Thymus (tissue), 11 donors: ENCODE measurements at regions not wholly inside any gene's neighbourhood (a gene's known extent, or its start where the extent isn't known, plus 50 kb on each side); places are given as distances from the start of the nearest gene placed in this dataset.
"Not testable (repeated sequence)": the region's sequence is repeated elsewhere in the genome, so short reads cannot be mapped to it uniquely, and the experiment has no call there.

Experiments used
- DNase-seq, 9 donors: peaks; one replicate each; pipeline ENCODE4 v3.0.0-alpha.2; 2013; ENCODE audit warnings: low spot score in 9 of 9, low read depth in 6 of 9, missing footprints in 1 of 9
- H3K27ac ChIP-seq, 2 donors: one replicate each; pipeline ENCODE4 v1.5.1; 2013; ENCODE audit warnings: control low read depth in 1 of 2, low read depth in 1 of 2, low read length in 1 of 2, mild to moderate bottlenecking in 1 of 2, moderate library complexity in 1 of 2
- H3K27me3 ChIP-seq, 2 donors: one replicate each; pipeline ENCODE4 v1.5.1; 2013; ENCODE audit warnings: low read length in 1 of 2; ENCODE audit not compliant: control insufficient read depth in 2 of 2, insufficient read depth in 1 of 2
- H3K36me3 ChIP-seq, 2 donors: one replicate each; pipeline ENCODE4 v1.5.1; 2013; ENCODE audit warnings: low read length in 1 of 2, mild to moderate bottlenecking in 1 of 2, moderate library complexity in 1 of 2; ENCODE audit not compliant: control insufficient read depth in 2 of 2, insufficient read depth in 2 of 2
- H3K4me1 ChIP-seq, 2 donors: one replicate each; pipeline ENCODE4 v1.5.1; 2013; ENCODE audit warnings: low read length in 2 of 2; ENCODE audit not compliant: control insufficient read depth in 2 of 2, insufficient read depth in 2 of 2
- H3K4me3 ChIP-seq, 2 donors: one replicate each; pipeline ENCODE4 v1.5.1; 2013; ENCODE audit warnings: low read length in 2 of 2, control low read depth in 1 of 2, mild to moderate bottlenecking in 1 of 2
- H3K9me3 ChIP-seq, 2 donors: one replicate each; pipeline ENCODE4 v1.5.1; 2013; ENCODE audit warnings: low read length in 1 of 2, mild to moderate bottlenecking in 1 of 2; ENCODE audit not compliant: control insufficient read depth in 2 of 2, insufficient read depth in 1 of 2
- WGBS: extraction: QIAGEN DNeasy Blood & Tissue Kit; methylation state at CpG from one replicate; pipeline ENCODE4 v1.1.7; 2013; 5-methylcytosine and 5-hydroxymethylcytosine counted together
- donor health status: healthy.

- no peak overlapping the region for H3K27ac ChIP-seq
- over 99% methylated on average over 4 of the region's 4 CpGs for WGBS
- H3K9me3 ChIP-seq: no peaks in the 10 kb centered on the region
- no peak overlapping the region for H3K4me3 ChIP-seq
- no peaks in the 10 kb centered on the region for H3K27me3 ChIP-seq
- peaks cover 5 to 10% of the 10 kb centered on the region in 2 donors for H3K4me1 ChIP-seq
- no peaks in the 10 kb centered on the region for H3K36me3 ChIP-seq
- DNase-seq: no peak
Observed at GRCh38 chr10:4150676-4151075, 365.7 kb upstream of the KLF6 start.

- H3K9me3 ChIP-seq, H3K36me3 ChIP-seq, H3K4me3 ChIP-seq, DNase-seq, H3K27me3 ChIP-seq, H3K27ac ChIP-seq: not testable (repeated sequence)
- WGBS: 98% methylated on average over 14 of the region's 14 CpGs
- H3K4me1 ChIP-seq: peaks cover 5 to 10% of the 10 kb centered on the region in 2 donors
Observed at GRCh38 chr10:4149460-4149859, 364.5 kb upstream of the KLF6 start.

- Histone ChIP-seq H3K4me1 (no peaks in the 10 kb centered on the region), H3K27ac (no peak overlapping the region), H3K36me3 (no peaks in the 10 kb centered on the region), H3K9me3 (no peaks in the 10 kb centered on the region), H3K4me3 (no peak overlapping the region), H3K27me3 (no peaks in the 10 kb centered on the region)
- DNase-seq: no peak
Observed at GRCh38 chr10:4147245-4147644, 362.2 kb upstream of the KLF6 start.

DNA sequence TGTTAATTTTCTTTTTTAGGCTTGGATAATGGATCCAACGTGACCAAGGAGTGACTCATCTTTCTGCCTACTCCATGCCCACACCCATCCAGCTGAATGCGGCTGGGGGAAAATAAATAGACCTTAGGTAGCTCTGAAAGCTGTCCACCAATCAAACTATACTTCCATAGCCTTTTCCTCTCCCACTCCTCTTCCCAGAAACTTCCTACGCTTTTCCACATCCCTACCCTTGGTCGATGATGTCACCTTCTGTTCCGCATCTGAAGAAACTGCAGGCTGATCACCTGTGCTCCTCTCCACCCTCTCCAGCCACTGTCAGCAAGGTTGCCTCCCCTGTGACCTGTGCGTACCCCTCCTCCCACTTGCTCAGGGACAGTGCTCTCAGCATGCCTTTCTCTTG lies 359.8 kb upstream of the KLF6 start:
- no peak overlapping the region for H3K27ac ChIP-seq
- H3K36me3 ChIP-seq: no peaks in the 10 kb centered on the region
- peaks cover 0 to 4% of the 10 kb centered on the region in 2 donors for H3K9me3 ChIP-seq
- WGBS: 96% methylated on average over 6 of the region's 6 CpGs
- H3K4me1 ChIP-seq: no peaks in the 10 kb centered on the region
- no peaks in the 10 kb centered on the region for H3K27me3 ChIP-seq
- DNase-seq: no peak
- H3K4me3 ChIP-seq: no peak overlapping the region

DNA sequence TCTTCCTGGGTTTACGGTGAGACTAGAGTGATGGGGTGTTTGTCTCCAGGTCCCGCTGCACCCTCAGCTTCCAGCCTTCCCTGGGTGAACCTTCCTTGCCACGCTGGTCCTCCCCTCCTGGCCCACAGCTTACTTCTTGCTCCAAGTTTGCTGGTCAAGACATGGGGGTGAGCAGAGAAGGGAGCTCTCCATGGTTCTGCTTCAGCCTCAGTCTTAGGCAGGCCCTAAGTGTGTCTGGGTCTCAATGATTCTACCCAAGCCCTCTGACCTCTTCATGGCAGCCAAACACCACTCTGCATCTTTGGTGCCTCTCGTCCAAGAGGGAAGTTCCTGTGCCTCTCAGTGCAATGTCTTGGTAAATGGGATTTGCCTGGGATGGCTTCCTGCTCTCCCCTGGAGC lies 356.5 kb upstream of the KLF6 start:
- Histone ChIP-seq H3K4me3 (no peak overlapping the region), H3K36me3 (no peaks in the 10 kb centered on the region), H3K9me3 (peaks cover 0 to 4% of the 10 kb centered on the region in 2 donors), H3K27ac (no peak overlapping the region), H3K27me3 (no peaks in the 10 kb centered on the region), H3K4me1 (no peaks in the 10 kb centered on the region)
- DNase-seq: peak in 1 of 9 donors; percentile 28
- WGBS: 96% methylated on average over 4 of the region's 4 CpGs

DNA sequence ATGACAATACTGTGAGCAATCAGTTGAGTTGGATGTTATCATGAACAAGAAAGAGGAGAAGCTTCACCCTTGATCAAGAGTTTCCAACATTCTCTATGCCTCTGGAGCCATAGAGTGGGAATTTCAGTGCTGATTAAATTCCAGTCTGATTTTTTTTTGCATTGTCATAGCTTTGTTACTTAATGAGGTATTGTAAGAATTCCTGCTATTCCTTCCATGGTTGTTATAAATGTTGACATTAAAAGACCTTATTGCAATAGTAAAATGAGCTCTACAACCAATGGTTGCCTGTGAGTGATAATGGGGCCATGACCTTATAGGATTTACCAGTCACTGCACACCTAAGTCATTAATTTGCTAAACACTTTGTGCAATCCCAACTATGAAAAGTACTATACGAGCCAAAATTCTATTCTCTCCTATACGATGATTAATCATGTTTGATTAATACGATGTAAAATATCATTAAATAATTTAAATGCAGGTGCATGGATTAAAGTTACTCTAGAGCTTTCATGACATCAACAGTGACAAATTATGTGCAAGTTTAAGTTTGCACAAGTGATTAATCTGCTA lies 353.2 kb upstream of the KLF6 start:
- DNase-seq: no peak
- H3K9me3 ChIP-seq: peaks cover 0 to 4% of the 10 kb centered on the region in 2 donors
- no peaks in the 10 kb centered on the region for H3K4me1 ChIP-seq
- no peak overlapping the region for H3K27ac ChIP-seq
- no peak overlapping the region for H3K4me3 ChIP-seq
- no peaks in the 10 kb centered on the region for H3K27me3 ChIP-seq
- 98% methylated on average over 3 of the region's 3 CpGs for WGBS
- no peaks in the 10 kb centered on the region for H3K36me3 ChIP-seq

DNA sequence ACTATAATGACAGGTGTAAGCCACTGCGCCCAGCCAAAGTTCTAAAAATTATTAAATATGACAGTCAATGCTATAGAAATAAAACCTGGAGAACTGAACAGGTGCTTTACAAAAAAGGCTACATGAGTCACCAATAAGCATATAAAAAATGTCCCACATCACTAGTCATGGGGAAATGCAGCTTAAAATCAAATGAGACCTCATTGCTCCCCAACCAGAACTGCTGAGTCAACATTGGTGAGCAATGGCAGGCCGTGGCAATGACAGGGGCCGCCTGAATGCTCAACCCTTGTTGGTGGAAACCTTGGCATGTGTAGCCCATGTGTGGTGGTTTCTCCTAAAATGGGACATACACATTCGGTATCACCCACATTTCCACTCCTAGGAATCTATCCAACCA lies 352.3 kb upstream of the KLF6 start:
- peaks cover 0 to 4% of the 10 kb centered on the region in 2 donors for H3K9me3 ChIP-seq
- no peaks in the 10 kb centered on the region for H3K27me3 ChIP-seq
- no peak for DNase-seq
- H3K4me1 ChIP-seq: peaks cover 0 to under 1% of the 10 kb centered on the region in 2 donors
- no peaks in the 10 kb centered on the region for H3K36me3 ChIP-seq
- no peak overlapping the region for H3K4me3 ChIP-seq
- 98% methylated on average over 4 of the region's 4 CpGs for WGBS
- H3K27ac ChIP-seq: no peak overlapping the region

DNA sequence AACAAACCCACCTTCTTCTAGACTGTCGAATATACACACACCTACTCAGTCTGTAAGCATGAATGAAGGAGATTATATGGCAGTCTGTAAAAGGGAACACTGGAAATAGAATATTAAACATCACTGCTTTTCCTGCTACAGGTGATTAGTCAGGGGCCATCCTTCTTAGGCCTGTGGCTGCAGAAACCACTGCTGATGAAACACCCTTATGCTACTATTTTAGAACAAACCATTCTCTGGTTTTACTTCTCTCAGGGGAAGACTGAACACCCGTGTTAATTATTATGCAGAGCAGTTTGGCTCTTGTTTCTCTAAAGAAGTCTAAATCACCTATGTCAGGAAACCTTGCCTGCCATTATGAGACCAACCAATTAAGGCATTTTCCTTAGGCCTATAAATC lies 351.1 kb upstream of the KLF6 start:
- no peak overlapping the region for H3K27ac ChIP-seq
- DNase-seq: no peak
- no peak overlapping the region for H3K4me3 ChIP-seq
- no peaks in the 10 kb centered on the region for H3K27me3 ChIP-seq
- peaks cover 0 to 5% of the 10 kb centered on the region in 2 donors for H3K4me1 ChIP-seq
- peaks cover 0 to under 1% of the 10 kb centered on the region in 2 donors for H3K9me3 ChIP-seq
- H3K36me3 ChIP-seq: no peaks in the 10 kb centered on the region
- 58% methylated on average over 2 of the region's 2 CpGs for WGBS

GRCh38 chr10:4132216-4132556 lies 347.2 kb upstream of the KLF6 start:
- no peaks in the 10 kb centered on the region for H3K9me3 ChIP-seq
- H3K27me3 ChIP-seq: no peaks in the 10 kb centered on the region
- peaks cover 0 to 25% of the 10 kb centered on the region in 2 donors for H3K4me1 ChIP-seq
- no peaks in the 10 kb centered on the region for H3K36me3 ChIP-seq
- no peak overlapping the region for H3K27ac ChIP-seq
- DNase-seq: no peak
- no peak overlapping the region for H3K4me3 ChIP-seq
- 98% methylated on average over 1 of the region's 1 CpG for WGBS
